IMR-90 (cell line): ENCODE measurements at regions not wholly inside any gene's neighbourhood (a gene's known extent, or its start where the extent isn't known, plus 50 kb on each side); places are given as distances from the start of the nearest gene placed in this dataset.

Experiments used
- ATAC-seq: fragments of 200-7000 bp; cut with Tn5 transposase; 2 replicates; pipeline ENCODE4 v1.9.1; 2020; ENCODE audit warnings: low read depth, mild to moderate bottlenecking, moderate library complexity
- BruUV-seq: library from RNA; stranded (reverse); fragments of 400-500 nt; replicated peaks from 2 replicates; lab custom pipeline; 2021; lab: Mats Ljungman, UMichigan
- CTCF ChIA-PET: fragments of 300-600 bp; formaldehyde crosslinking; extraction: SDS; loops from one replicate; lab custom pipeline; 2021; ENCODE audit warnings: antibody characterized with exemption; lab: Yijun Ruan, JAX
- POLR2A ChIA-PET: fragments of 300-600 bp; sonication (Branson Sonifier 250); formaldehyde crosslinking; loops from one replicate; lab custom pipeline; 2022; ENCODE audit warnings: antibody characterized with exemption; ENCODE audit not compliant: unreplicated experiment; lab: Charles Lee
- DNase-seq: peaks from one replicate; pipeline ENCODE4 v3.0.0; 2013
- H2AFZ ChIP-seq: replicated peaks from 2 replicates; pipeline ENCODE3; 2013; ENCODE audit warnings: low read length, mild to moderate bottlenecking; ENCODE audit not compliant: poor library complexity
- H2AK5ac ChIP-seq: 2 replicates; pipeline ENCODE4 v1.6.1; 2013; ENCODE audit warnings: low read depth, low read length, inconsistent platforms
- H2AK9ac ChIP-seq: replicated peaks from 2 replicates; pipeline ENCODE3; 2013; ENCODE audit warnings: mild to moderate bottlenecking, low read depth, low read length, moderate library complexity; ENCODE audit not compliant: poor library complexity
- H2BK120ac ChIP-seq: 2 replicates; pipeline ENCODE4 v1.6.1; 2013; ENCODE audit warnings: low read depth, low read length, inconsistent platforms
- H2BK15ac ChIP-seq: 3 replicates; pipeline ENCODE4 v1.6.1; 2013; ENCODE audit warnings: low read depth, low read length, inconsistent platforms
- H2BK20ac ChIP-seq: 2 replicates; pipeline ENCODE4 v1.6.1; 2013; ENCODE audit warnings: low read depth, mild to moderate bottlenecking, inconsistent platforms, low read length, moderate library complexity
- H2BK5ac ChIP-seq: 2 replicates; pipeline ENCODE4 v1.6.1; 2013; ENCODE audit warnings: mild to moderate bottlenecking, low read depth, low read length, inconsistent platforms; ENCODE audit not compliant: poor library complexity, severe bottlenecking
- H3K14ac ChIP-seq: replicated peaks from 2 replicates; pipeline ENCODE4 v1.6.1; 2013; ENCODE audit warnings: low read depth, low read length, inconsistent platforms
- H3K18ac ChIP-seq: 2 replicates; pipeline ENCODE4 v1.6.1; 2013; ENCODE audit warnings: low read depth, low read length, control low read depth
- H3K23ac ChIP-seq: 2 replicates; pipeline ENCODE4 v1.6.1; 2013; ENCODE audit warnings: low read depth, low read length, inconsistent platforms
- H3K27ac ChIP-seq: 2 replicates; pipeline ENCODE4 v1.5.1; 2013; ENCODE audit warnings: mild to moderate bottlenecking, control low read depth, low read length; ENCODE audit not compliant: insufficient read depth
- H3K27me3 ChIP-seq: 2 replicates; pipeline ENCODE4 v1.6.1; 2013; ENCODE audit warnings: low read length; ENCODE audit not compliant: control insufficient read depth, insufficient read depth
- H3K36me3 ChIP-seq: 2 replicates; pipeline ENCODE4 v1.6.1; 2013; ENCODE audit warnings: low read length, mixed read lengths; ENCODE audit not compliant: control insufficient read depth, insufficient read depth
- H3K4ac ChIP-seq: 2 replicates; pipeline ENCODE4 v1.6.1; 2013; ENCODE audit warnings: low read depth, low read length, inconsistent platforms
- H3K4me1 ChIP-seq: 2 replicates; pipeline ENCODE4 v1.6.1; 2013; ENCODE audit warnings: low read length, mixed read lengths; ENCODE audit not compliant: control insufficient read depth, insufficient read depth
- H3K4me2 ChIP-seq: 2 replicates; pipeline ENCODE4 v1.6.1; 2013; ENCODE audit warnings: low read depth, mild to moderate bottlenecking, control low read depth, low read length, moderate library complexity
- H3K4me3 ChIP-seq: 2 replicates; pipeline ENCODE4 v1.5.1; 2013; ENCODE audit warnings: low read depth, mild to moderate bottlenecking, control low read depth, low read length, moderate library complexity; ENCODE audit not compliant: insufficient read depth
- H3K56ac ChIP-seq: 2 replicates; pipeline ENCODE4 v1.6.1; 2013; ENCODE audit warnings: low read length, inconsistent platforms; ENCODE audit not compliant: insufficient read depth; ENCODE audit errors: extremely low read depth
- H3K79me1 ChIP-seq, 2 experiments: 2 replicates each; pipeline ENCODE4 v1.6.1; 2013; ENCODE audit warnings: low read length in 2 of 2, inconsistent platforms in 1 of 2, low read depth in 1 of 2
- H3K9ac ChIP-seq: 2 replicates; pipeline ENCODE4 v1.6.1; 2013; ENCODE audit warnings: low read depth, low read length, control low read depth
- H3K9me1 ChIP-seq: 2 replicates; pipeline ENCODE4 v1.6.1; 2013; ENCODE audit warnings: low read length, inconsistent platforms; ENCODE audit not compliant: insufficient read depth
- H3K9me3 ChIP-seq: 2 replicates; pipeline ENCODE4 v1.6.1; 2013; ENCODE audit warnings: low read length; ENCODE audit not compliant: control insufficient read depth, insufficient read depth
- H4K20me1 ChIP-seq: 2 replicates; pipeline ENCODE4 v1.6.1; 2013; ENCODE audit warnings: low read length, inconsistent platforms; ENCODE audit not compliant: insufficient read depth
- H4K5ac ChIP-seq: 2 replicates; pipeline ENCODE4 v1.6.1; 2013; ENCODE audit warnings: mild to moderate bottlenecking, low read depth, low read length, control low read depth
- H4K8ac ChIP-seq, 2 experiments: 2 replicates each; pipeline ENCODE4 v1.6.1; 2013; ENCODE audit warnings: low read depth in 2 of 2, low read length in 2 of 2, control low read depth in 1 of 2, inconsistent platforms in 1 of 2
- H4K91ac ChIP-seq: 2 replicates; pipeline ENCODE4 v1.6.1; 2013; ENCODE audit warnings: low read depth, low read length, inconsistent platforms; ENCODE audit not compliant: insufficient read depth
- NFE2L2 ChIP-seq: fragments of 150-350 bp; IDR thresholded peaks from 2 replicates; pipeline ENCODE4 v1.6.1; 2016; ENCODE audit warnings: low read depth, mild to moderate bottlenecking, low read length
- POLR2A ChIP-seq: IDR thresholded peaks from 2 replicates; pipeline ENCODE4 v1.6.1; 2012; ENCODE audit warnings: mild to moderate bottlenecking, low read depth, low read length
- WGBS, 2 experiments: methylation state at CpG; one replicate each; pipeline versions ENCODE4 v1.1.5 to v1.1.7; 2013; ENCODE audit warnings: missing lambda C conversion rate in 2 of 2; ENCODE audit not compliant: insufficient read length in 1 of 2; ENCODE audit errors: extremely low coverage in 2 of 2; 5-methylcytosine and 5-hydroxymethylcytosine counted together
- dilution Hi-C: fragments of 300-500 bp; cut with HindIII; formaldehyde crosslinking; loops from one replicate; pipeline ENCODE4 v1.14.3; 2018; ENCODE audit warnings: low sequenced_read_pairs; ENCODE audit not compliant: unreplicated experiment
- in situ Hi-C: fragments of 300-500 bp; cut with MboI; formaldehyde crosslinking; loops from 3 replicates; pipeline ENCODE4 v1.14.3; 2019; ENCODE audit warnings: low sequenced_read_pairs, inconsistent platforms, mixed read lengths
- intact Hi-C: fragments of 100-400 bp; cut with micrococcal nuclease; formaldehyde crosslinking; loops from 2 replicates; pipeline ENCODE4 v1.10.0; 2022

- Histone ChIP-seq H2BK20ac (no peak overlapping the region), H3K79me1 (no peaks in the 10 kb centered on the region), H3K36me3 (no peaks in the 10 kb centered on the region), H3K9me3 (no peaks in the 10 kb centered on the region), H4K20me1 (no peaks in the 10 kb centered on the region), H2BK5ac (no peak overlapping the region), H3K4me2 (no peak overlapping the region), H3K27ac (no peak overlapping the region), H2AK5ac (no peak overlapping the region), H3K9ac (no peak overlapping the region), H2BK120ac (no peak overlapping the region), H3K18ac (no peak overlapping the region), H3K14ac (no peak overlapping the region), H3K4me1 (no peaks in the 10 kb centered on the region), H4K91ac (no peak overlapping the region), H2AFZ (no peak overlapping the region), H4K5ac (no peak overlapping the region), H4K8ac (no peak overlapping the region), H3K4ac (no peak overlapping the region), H3K27me3 (no peaks in the 10 kb centered on the region), H2AK9ac (no peak overlapping the region), H3K23ac (no peak overlapping the region), H3K4me3 (no peak overlapping the region), H3K9me1 (no peaks in the 10 kb centered on the region), H2BK15ac (no peak overlapping the region), H3K56ac (no peak overlapping the region)
- ChIA-PET CTCF (no interaction called here), POLR2A (no interaction called here)
- DNase-seq (no peak), ATAC-seq (no peak)
- WGBS, 2 experiments: 50% methylated on average over 1 of the region's 2 CpGs; no CpG with 5 or more reads in 1 of the 2 experiments
- no peak for TF ChIP-seq NFE2L2
- TF ChIP-seq POLR2A: no peak
- dilution Hi-C loops (no loop called here), in situ Hi-C loops (no loop called here), intact Hi-C loops (no loop called here)
- no TSS peak for BruUV-seq
Observed at GRCh38 chr1:57925226-57925625, 501.4 kb upstream of the DAB1 start.
